Stimulated activated CD4-positive, alpha-beta T cell treated with anti-CD3 and anti-CD28 coated beads, TNF-alpha, amount 100 ng/mL, for 4 hours (primary cell): ENCODE measurements at regions not wholly inside any gene's neighbourhood (a gene's known extent, or its start where the extent isn't known, plus 50 kb on each side); places are given as distances from the start of the nearest gene placed in this dataset.

Source experiments
- DNase-seq, 3 experiments: peaks; one replicate each; pipeline ENCODE4 v3.0.0-alpha.2; 2020; ENCODE audit warnings: low read depth in 3 of 3

- DNase-seq = no peak
Observed at GRCh38 chr9:121601194-121601593, 50.2 kb upstream of the DAB2IP start.
